HepG2 (cell line): ENCODE measurements at regions not wholly inside any gene's neighbourhood (a gene's known extent, or its start where the extent isn't known, plus 50 kb on each side); places are given as distances from the start of the nearest gene placed in this dataset.

Experiments used
- FOXK2 ChIP-seq: fragments of 450-650 bp; IDR thresholded peaks from 2 replicates; pipeline ENCODE4 v1.6.1; 2016
- HIVEP1 ChIP-seq: sonication (generic); formaldehyde crosslinking; IDR thresholded peaks from 2 replicates; pipeline ENCODE4 v1.4.0; 2020; ENCODE audit warnings: mild to moderate bottlenecking, missing genetic modification reagents
- POLR2AphosphoS5 ChIP-seq: IDR thresholded peaks from 2 replicates; pipeline ENCODE4 v1.6.1; 2012; ENCODE audit warnings: low read depth, low read length
- RAD21 ChIP-seq: fragments of 450-650 bp; formaldehyde crosslinking; IDR thresholded peaks from 2 replicates; pipeline ENCODE4 v1.5.0; 2020; ENCODE audit warnings: mild to moderate bottlenecking
- RAD51 ChIP-seq: fragments of 450-650 bp; IDR thresholded peaks from 2 replicates; pipeline ENCODE4 v1.6.1; 2016; ENCODE audit warnings: borderline replicate concordance
- ZSCAN20 ChIP-seq: sonication (generic); formaldehyde crosslinking; IDR thresholded peaks from 2 replicates; pipeline ENCODE4 v1.4.0; 2020; ENCODE audit warnings: missing genetic modification reagents, mild to moderate bottlenecking, borderline replicate concordance
- ZZZ3 ChIP-seq: sonication (generic); formaldehyde crosslinking; IDR thresholded peaks from 2 replicates; pipeline ENCODE4 v1.4.0; 2020; ENCODE audit warnings: missing genetic modification reagents, mild to moderate bottlenecking, borderline replicate concordance
- TF ChIP-seq, protein P1 (sequence below): sonication (generic); formaldehyde crosslinking; IDR thresholded peaks from 2 replicates; pipeline ENCODE4 v1.8.0; 2022; ENCODE audit warnings: missing genetic modification reagents, mild to moderate bottlenecking, inconsistent platforms, borderline replicate concordance

DNA sequence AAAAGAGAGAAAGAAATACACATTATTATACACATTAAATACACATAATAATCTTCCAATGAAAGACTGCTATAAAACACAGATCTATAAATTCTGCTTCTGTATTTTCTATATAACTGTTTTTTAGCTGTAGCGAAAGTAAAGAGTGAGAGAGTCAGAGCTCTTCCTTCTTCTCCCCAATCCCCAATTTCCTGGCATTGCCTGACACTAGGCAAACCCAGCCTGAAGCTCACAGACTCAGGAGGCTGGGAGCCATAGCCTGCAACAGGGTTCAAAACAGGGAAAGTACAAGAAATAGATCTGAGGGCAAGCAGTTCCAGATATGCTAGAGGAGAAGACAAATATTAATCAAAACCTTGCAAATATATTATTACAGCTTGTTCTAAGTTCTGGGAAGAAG lies 201.6 kb downstream of the HNRNPD start:
- TF ChIP-seq RAD21 (CRISPR knock-in tag) = no peak
- no peak for TF ChIP-seq ZZZ3 (CRISPR knock-in tag)
- TF ChIP-seq, protein P1, sequence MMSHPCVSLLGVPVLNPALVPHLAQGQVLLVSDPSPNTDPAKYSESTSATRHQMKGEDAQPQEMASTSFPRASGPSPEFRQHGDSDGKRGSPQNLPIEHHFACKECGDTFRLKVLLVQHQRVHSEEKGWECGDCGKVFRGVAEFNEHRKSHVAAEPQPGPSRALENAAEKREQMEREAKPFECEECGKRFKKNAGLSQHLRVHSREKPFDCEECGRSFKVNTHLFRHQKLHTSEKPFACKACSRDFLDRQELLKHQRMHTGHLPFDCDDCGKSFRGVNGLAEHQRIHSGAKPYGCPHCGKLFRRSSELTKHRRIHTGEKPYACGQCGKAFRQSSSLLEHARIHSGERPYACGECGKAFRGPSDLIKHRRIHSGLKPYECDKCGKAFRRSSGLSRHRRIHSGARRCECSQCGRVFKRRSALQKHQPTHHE (CRISPR knock-in tag) = no peak
- no peak for TF ChIP-seq POLR2AphosphoS5
- TF ChIP-seq HIVEP1 = no peak
- TF ChIP-seq FOXK2 = no peak
- TF ChIP-seq ZSCAN20 (CRISPR knock-in tag) = no peak
- no peak for TF ChIP-seq RAD51
